ENCODE measurements at regions not wholly inside any gene's neighbourhood (a gene's known extent, or its start where the extent isn't known, plus 50 kb on each side); places are given as distances from the start of the nearest gene placed in this dataset.

DNA sequence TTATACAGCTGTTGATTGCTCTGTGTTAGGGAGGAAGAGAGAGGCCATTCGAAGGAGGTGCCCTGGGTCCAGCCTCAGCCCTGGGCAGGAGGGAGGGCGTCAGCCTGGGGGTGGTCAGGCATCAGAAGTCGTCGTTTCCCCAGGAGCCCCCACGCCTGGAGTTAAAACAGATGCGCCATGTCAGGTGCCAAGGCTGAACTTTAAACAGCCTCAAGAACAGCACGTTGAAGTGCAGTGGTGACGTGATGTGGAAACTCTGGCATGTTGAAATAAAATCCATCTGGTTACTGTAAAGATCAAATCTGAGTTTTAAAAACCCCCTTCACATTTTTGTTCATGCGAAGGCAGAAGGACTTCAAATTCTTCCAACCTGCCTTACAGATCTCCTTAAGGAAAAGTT, 128.4 kb upstream of the PPP2R2D start:
- TF ChIP-seq, protein P1, sequence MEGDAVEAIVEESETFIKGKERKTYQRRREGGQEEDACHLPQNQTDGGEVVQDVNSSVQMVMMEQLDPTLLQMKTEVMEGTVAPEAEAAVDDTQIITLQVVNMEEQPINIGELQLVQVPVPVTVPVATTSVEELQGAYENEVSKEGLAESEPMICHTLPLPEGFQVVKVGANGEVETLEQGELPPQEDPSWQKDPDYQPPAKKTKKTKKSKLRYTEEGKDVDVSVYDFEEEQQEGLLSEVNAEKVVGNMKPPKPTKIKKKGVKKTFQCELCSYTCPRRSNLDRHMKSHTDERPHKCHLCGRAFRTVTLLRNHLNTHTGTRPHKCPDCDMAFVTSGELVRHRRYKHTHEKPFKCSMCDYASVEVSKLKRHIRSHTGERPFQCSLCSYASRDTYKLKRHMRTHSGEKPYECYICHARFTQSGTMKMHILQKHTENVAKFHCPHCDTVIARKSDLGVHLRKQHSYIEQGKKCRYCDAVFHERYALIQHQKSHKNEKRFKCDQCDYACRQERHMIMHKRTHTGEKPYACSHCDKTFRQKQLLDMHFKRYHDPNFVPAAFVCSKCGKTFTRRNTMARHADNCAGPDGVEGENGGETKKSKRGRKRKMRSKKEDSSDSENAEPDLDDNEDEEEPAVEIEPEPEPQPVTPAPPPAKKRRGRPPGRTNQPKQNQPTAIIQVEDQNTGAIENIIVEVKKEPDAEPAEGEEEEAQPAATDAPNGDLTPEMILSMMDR (IDR thresholded peaks at IDR 0.05): no peak
- TF ChIP-seq SMC3 (IDR thresholded peaks at IDR 0.05) (no peak), HDAC2 (IDR thresholded peaks at IDR 0.05) (no peak)
